Natural killer cell (primary cell): ENCODE measurements at regions not wholly inside any gene's neighbourhood (a gene's known extent, or its start where the extent isn't known, plus 50 kb on each side); places are given as distances from the start of the nearest gene placed in this dataset.

Source experiments
- ATAC-seq, 3 donors: fragments of 150-1000 bp in 2 of 3; fragments of 200-7000 bp in 1 of 3; cut with Tn5 transposase; 1 replicate in 1 of 3; 2 replicates in 2 of 3; pipeline ENCODE4 v1.10.0; 2021; ENCODE audit warnings: mild to moderate bottlenecking in 2 of 3, moderate library complexity in 2 of 3
- DNase-seq, 2 donors: peaks; one replicate each; pipeline versions ENCODE4 v3.0.0 to v3.0.0-alpha.2; 2013 to 2021; ENCODE audit warnings: mixed read lengths in 1 of 2
- H3K27ac ChIP-seq: one replicate; pipeline ENCODE4 v1.5.1; 2013; ENCODE audit warnings: mild to moderate bottlenecking, low read length
- H3K27me3 ChIP-seq: one replicate; pipeline ENCODE4 v1.6.1; 2013; ENCODE audit warnings: low read length; ENCODE audit not compliant: control insufficient read depth, insufficient read depth
- H3K36me3 ChIP-seq: one replicate; pipeline ENCODE4 v1.6.1; 2013; ENCODE audit warnings: low read length; ENCODE audit not compliant: control insufficient read depth, insufficient read depth
- H3K4me1 ChIP-seq: one replicate; pipeline ENCODE4 v1.6.1; 2013; ENCODE audit warnings: low read length; ENCODE audit not compliant: control insufficient read depth, insufficient read depth
- H3K4me3 ChIP-seq: one replicate; pipeline ENCODE4 v1.5.1; 2013; ENCODE audit warnings: low read length
- H3K9me3 ChIP-seq: one replicate; pipeline ENCODE4 v1.6.1; 2013; ENCODE audit warnings: low read length; ENCODE audit not compliant: control insufficient read depth, insufficient read depth
- H3K27ac Mint-ChIP-seq, 2 donors: one replicate each; pipeline ENCODE4 v1.8.0; 2022; ENCODE audit warnings: mild to moderate bottlenecking in 2 of 2, mixed read lengths in 2 of 2, moderate library complexity in 1 of 2
- H3K27me3 Mint-ChIP-seq, 2 donors: one replicate each; pipeline ENCODE4 v1.8.0; 2022; ENCODE audit warnings: low read depth in 2 of 2, mixed read lengths in 2 of 2
- H3K36me3 Mint-ChIP-seq: one replicate; pipeline ENCODE4 v1.8.0; 2022; ENCODE audit warnings: mixed read lengths
- H3K4me1 Mint-ChIP-seq, 2 donors: one replicate each; pipeline ENCODE4 v1.8.0; 2022; ENCODE audit warnings: mixed read lengths in 2 of 2
- H3K4me3 Mint-ChIP-seq: one replicate; pipeline ENCODE4 v1.8.0; 2022; ENCODE audit warnings: mild to moderate bottlenecking, moderate library complexity, mixed read lengths
- H3K9me3 Mint-ChIP-seq, 2 donors: one replicate each; pipeline ENCODE4 v1.8.0; 2022; ENCODE audit warnings: mixed read lengths in 2 of 2
- WGBS: methylation state at CpG from one replicate; pipeline ENCODE4 v1.1.7; 2013; ENCODE audit warnings: missing lambda C conversion rate; ENCODE audit not compliant: insufficient coverage; 5-methylcytosine and 5-hydroxymethylcytosine counted together
- intact Hi-C: fragments of 100-400 bp; cut with micrococcal nuclease; formaldehyde crosslinking; loops from one replicate; pipeline ENCODE4 v1.14.2; 2022
- TF ChIP-seq, protein P1 (sequence below): fragments of 200-600 bp; IDR thresholded peaks from one replicate; pipeline ENCODE4 v1.8.0; 2022; ENCODE audit warnings: antibody characterized with exemption

DNA sequence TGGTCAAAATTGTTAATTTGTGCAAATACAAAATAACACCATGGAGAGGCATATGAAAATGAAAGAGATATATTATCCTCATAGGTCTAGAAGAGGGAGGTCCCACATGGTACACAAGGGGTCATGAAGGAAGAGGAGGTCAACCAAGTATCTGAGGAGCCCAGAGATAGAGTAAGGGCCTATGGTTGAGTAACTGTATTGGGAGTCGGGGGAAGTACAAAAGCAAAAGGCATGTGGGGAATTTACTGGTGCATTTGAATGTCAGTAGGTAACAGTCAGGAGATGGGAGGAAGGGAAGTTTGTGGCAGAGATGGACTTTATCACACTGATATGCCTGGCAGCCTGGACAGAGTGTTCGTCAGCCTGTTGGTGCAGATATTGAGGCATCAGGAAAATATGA is 1113.7 kb downstream of the OTOL1 start:
- H3K4me3 ChIP-seq, result no peak overlapping the region
- no peaks in the 10 kb centered on the region for H3K4me1 ChIP-seq
- H3K27me3 ChIP-seq, result no peaks in the 10 kb centered on the region
- no peak overlapping the region for H3K27ac Mint-ChIP-seq
- 72% methylated on average over 2 of the region's 2 CpGs for WGBS
- intact Hi-C loops, result no loop called here
- no peaks in the 10 kb centered on the region for H3K4me1 Mint-ChIP-seq
- no peak overlapping the region for H3K27ac ChIP-seq
- H3K4me3 Mint-ChIP-seq, result no peak overlapping the region
- H3K27me3 Mint-ChIP-seq, result no peaks in the 10 kb centered on the region
- H3K36me3 ChIP-seq, result no peaks in the 10 kb centered on the region
- H3K36me3 Mint-ChIP-seq, result no peaks in the 10 kb centered on the region
- H3K9me3 Mint-ChIP-seq, result peaks cover 9 to 12% of the 10 kb centered on the region in 2 donors
- H3K9me3 ChIP-seq, result peaks cover 9% of the 10 kb centered on the region
- DNase-seq (no peak), ATAC-seq (no peak)
- TF ChIP-seq, protein P1, sequence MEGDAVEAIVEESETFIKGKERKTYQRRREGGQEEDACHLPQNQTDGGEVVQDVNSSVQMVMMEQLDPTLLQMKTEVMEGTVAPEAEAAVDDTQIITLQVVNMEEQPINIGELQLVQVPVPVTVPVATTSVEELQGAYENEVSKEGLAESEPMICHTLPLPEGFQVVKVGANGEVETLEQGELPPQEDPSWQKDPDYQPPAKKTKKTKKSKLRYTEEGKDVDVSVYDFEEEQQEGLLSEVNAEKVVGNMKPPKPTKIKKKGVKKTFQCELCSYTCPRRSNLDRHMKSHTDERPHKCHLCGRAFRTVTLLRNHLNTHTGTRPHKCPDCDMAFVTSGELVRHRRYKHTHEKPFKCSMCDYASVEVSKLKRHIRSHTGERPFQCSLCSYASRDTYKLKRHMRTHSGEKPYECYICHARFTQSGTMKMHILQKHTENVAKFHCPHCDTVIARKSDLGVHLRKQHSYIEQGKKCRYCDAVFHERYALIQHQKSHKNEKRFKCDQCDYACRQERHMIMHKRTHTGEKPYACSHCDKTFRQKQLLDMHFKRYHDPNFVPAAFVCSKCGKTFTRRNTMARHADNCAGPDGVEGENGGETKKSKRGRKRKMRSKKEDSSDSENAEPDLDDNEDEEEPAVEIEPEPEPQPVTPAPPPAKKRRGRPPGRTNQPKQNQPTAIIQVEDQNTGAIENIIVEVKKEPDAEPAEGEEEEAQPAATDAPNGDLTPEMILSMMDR, result no peak

DNA sequence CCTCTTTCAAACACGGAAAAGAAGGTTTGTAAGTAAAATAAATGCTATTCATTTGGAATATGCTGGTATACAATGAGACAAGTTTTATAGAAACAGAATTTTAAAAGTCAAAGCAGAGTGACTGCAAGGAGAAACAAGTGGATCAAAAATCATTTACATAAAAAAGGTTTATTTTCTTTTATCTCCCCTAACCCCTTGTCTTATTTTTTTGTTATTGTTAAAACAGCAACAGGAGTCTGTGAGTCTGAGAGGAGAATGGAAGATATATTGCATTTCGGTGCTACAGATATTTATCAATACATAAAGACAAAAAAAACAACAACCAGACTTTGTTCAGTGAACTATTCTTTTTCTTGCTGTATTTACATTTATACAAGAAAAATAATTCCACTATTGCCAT is 1116.4 kb downstream of the OTOL1 start:
- H3K27me3 ChIP-seq, result no peaks in the 10 kb centered on the region
- ATAC-seq, result no peak
- intact Hi-C loops, result no loop called here
- H3K4me3 ChIP-seq, result no peak overlapping the region
- no peaks in the 10 kb centered on the region for H3K36me3 ChIP-seq
- no peak overlapping the region for H3K27ac ChIP-seq
- H3K4me3 Mint-ChIP-seq, result no peak overlapping the region
- H3K9me3 ChIP-seq, result peaks cover 7% of the 10 kb centered on the region
- H3K9me3 Mint-ChIP-seq, result peaks cover 4 to 13% of the 10 kb centered on the region in 2 donors
- no peaks in the 10 kb centered on the region for H3K27me3 Mint-ChIP-seq
- no peaks in the 10 kb centered on the region for H3K4me1 ChIP-seq
- H3K36me3 Mint-ChIP-seq, result no peaks in the 10 kb centered on the region
- no peak overlapping the region for H3K27ac Mint-ChIP-seq
- H3K4me1 Mint-ChIP-seq, result no peaks in the 10 kb centered on the region
- TF ChIP-seq, protein P1, result no peak
- DNase-seq, result no peak
- WGBS, result 60% methylated on average over 1 of the region's 2 CpGs

DNA sequence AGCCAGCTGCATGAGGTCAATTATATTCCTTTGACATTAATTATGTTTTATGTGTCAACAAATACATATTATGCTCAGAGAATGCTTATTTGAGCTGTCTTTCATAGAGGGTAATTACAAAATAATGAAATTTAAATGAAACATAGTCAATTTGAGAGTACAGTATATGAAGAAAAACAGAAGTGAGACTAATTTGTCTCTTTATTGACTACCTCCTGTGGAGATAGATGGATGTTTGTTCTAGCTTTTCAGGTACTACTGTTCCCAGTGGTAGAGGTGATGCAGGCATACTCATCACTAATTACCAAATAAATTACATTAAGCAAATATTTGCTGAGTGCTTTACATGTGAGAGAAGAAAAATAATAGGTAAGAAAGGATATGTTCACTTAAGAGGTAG is 1129.6 kb downstream of the OTOL1 start:
- Mint-ChIP-seq H3K4me3 (no peak overlapping the region), H3K4me1 (no peaks in the 10 kb centered on the region), H3K27ac (no peak overlapping the region), H3K36me3 (peaks cover 8% of the 10 kb centered on the region), H3K27me3 (no peaks in the 10 kb centered on the region), H3K9me3 (peaks cover 7 to 15% of the 10 kb centered on the region in 2 donors)
- ATAC-seq (no peak), DNase-seq (no peak)
- Histone ChIP-seq H3K4me1 (no peaks in the 10 kb centered on the region), H3K27me3 (no peaks in the 10 kb centered on the region), H3K27ac (no peak overlapping the region), H3K9me3 (peaks cover 8% of the 10 kb centered on the region), H3K36me3 (no peaks in the 10 kb centered on the region), H3K4me3 (no peak overlapping the region)
- intact Hi-C loops, result no loop called here
- TF ChIP-seq, protein P1, result no peak

DNA sequence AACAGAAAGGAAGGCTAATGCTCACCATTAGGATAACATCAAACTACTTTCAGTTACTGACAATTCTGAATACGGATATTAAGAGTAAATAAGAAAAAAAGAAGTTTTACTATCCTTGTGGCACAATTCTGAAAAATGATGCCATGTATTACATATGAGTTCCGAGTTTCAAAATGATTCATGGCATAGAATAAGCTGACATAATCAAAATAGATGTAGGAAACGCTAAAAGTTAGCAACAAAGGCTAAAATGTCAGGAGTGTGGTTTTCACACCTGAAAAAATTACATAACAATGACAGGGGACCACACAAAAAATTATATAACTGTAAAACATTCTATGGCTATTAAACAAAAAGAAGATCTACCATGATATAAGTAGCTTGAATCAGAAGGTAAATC is 1131.9 kb downstream of the OTOL1 start:
- H3K27ac Mint-ChIP-seq, result no peak overlapping the region
- peaks cover 5 to 9% of the 10 kb centered on the region in 2 donors for H3K9me3 Mint-ChIP-seq
- no peaks in the 10 kb centered on the region for H3K4me1 Mint-ChIP-seq
- Histone ChIP-seq H3K4me1 (no peaks in the 10 kb centered on the region), H3K9me3 (peaks cover 2% of the 10 kb centered on the region), H3K27ac (no peak overlapping the region), H3K27me3 (no peaks in the 10 kb centered on the region), H3K4me3 (no peak overlapping the region), H3K36me3 (no peaks in the 10 kb centered on the region)
- intact Hi-C loops, result no loop called here
- H3K36me3 Mint-ChIP-seq, result no peaks in the 10 kb centered on the region
- ATAC-seq (no peak), DNase-seq (no peak)
- H3K27me3 Mint-ChIP-seq, result no peaks in the 10 kb centered on the region
- H3K4me3 Mint-ChIP-seq, result no peak overlapping the region
- 100% methylated on average over 1 of the region's 3 CpGs for WGBS
- TF ChIP-seq, protein P1, result no peak
